Heart right ventricle (tissue), 16 donors: ENCODE measurements at regions not wholly inside any gene's neighbourhood (a gene's known extent, or its start where the extent isn't known, plus 50 kb on each side); places are given as distances from the start of the nearest gene placed in this dataset.

ENCODE experiments used
- ATAC-seq, 8 donors: fragments of 200-7000 bp; cut with Tn5 transposase; one replicate each; pipeline ENCODE4 v1.9.1; 2020; ENCODE audit warnings: mild to moderate bottlenecking in 8 of 8, moderate library complexity in 8 of 8, moderate number of reproducible peaks in 1 of 8
- DNase-seq, 2 donors: peaks; one replicate each; pipeline ENCODE4 v3.0.0-alpha.2; 2020
- H3K27ac ChIP-seq, 10 donors: fragments of 200-600 bp; sonication (generic) in 2 of 10; one replicate each; pipeline versions ENCODE4 v1.5.0 to v1.8.0; 2020 to 2022; ENCODE audit warnings: mild to moderate bottlenecking in 3 of 10
- H3K27me3 ChIP-seq, 7 donors: fragments of 200-600 bp; one replicate each; pipeline ENCODE4 v1.8.0; 2021 to 2022; ENCODE audit warnings: mild to moderate bottlenecking in 2 of 7
- H3K36me3 ChIP-seq, 9 donors: fragments of 200-600 bp; sonication (generic) in 1 of 9; one replicate each; pipeline versions ENCODE4 v1.5.0 to v1.8.0; 2020 to 2022; ENCODE audit warnings: mild to moderate bottlenecking in 2 of 9
- H3K4me1 ChIP-seq, 9 donors: fragments of 200-600 bp; sonication (generic) in 1 of 9; one replicate each; pipeline versions ENCODE4 v1.5.0 to v1.8.0; 2020 to 2022; ENCODE audit warnings: mild to moderate bottlenecking in 4 of 9
- H3K4me3 ChIP-seq, 10 donors: fragments of 200-600 bp; sonication (generic) in 2 of 10; one replicate each; pipeline versions ENCODE4 v1.5.0 to v1.8.0; 2020 to 2022; ENCODE audit warnings: mild to moderate bottlenecking in 7 of 10, moderate library complexity in 2 of 10
- H3K9me3 ChIP-seq, 11 donors: fragments of 200-600 bp in 10 of 11; sonication (generic) in 2 of 11; one replicate each; pipeline versions ENCODE4 v1.5.0 to v1.8.0; 2013 to 2022; ENCODE audit warnings: mild to moderate bottlenecking in 2 of 11, control low read depth in 1 of 11, moderate library complexity in 1 of 11
- CTCF ChIP-seq, 9 donors: fragments of 200-600 bp; sonication (generic) in 2 of 9; IDR thresholded peaks; one replicate each; pipeline versions ENCODE4 v1.5.0 to v1.8.0; 2021 to 2022; ENCODE audit warnings: antibody characterized with exemption in 9 of 9, mild to moderate bottlenecking in 5 of 9, moderate library complexity in 1 of 9
- WGBS, 2 donors: extraction: QIAGEN DNeasy Blood & Tissue Kit; methylation state at CpG; one replicate each; pipeline ENCODE4 v1.1.7; 2013; ENCODE audit warnings: inconsistent platforms in 1 of 2; 5-methylcytosine and 5-hydroxymethylcytosine counted together
- intact Hi-C, 10 donors: fragments of 100-400 bp; cut with DNase I; formaldehyde crosslinking; loops; one replicate each; pipeline versions ENCODE4 v1.11.1 to v1.14.2; 2022
- donor health status: Arrhythmogenic right ventricular cardiomyopathy.
- donor health status: ischemic (EF 13 %, LVEDD 7.1; RV severe dilation, severe dysfunction).
- donor health status: healthy with polysubstance abuse.
- donor health status: DM: no; HTN: yes; CAD: no.
- donor health status: DM: no; HTN: no; CAD: no.
- donor health status: ischemic (EF 25% LVEDD 6.9; RV normal size, moderate dysfunction).
- donor health status: ischemic (EF 25% LVEDD 5.7; RV mildly dilated, moderate dysfunction).
- donor health status: healthy.
- donor health status: DM: yes; HTN: yes; CAD: no.
- donor health status: Ischemic cardiomyopathy.
- donor health status: ischemic (EF 35%, LVEDD 5.7; RV mildly dilated, moderate dysfunction).
- donor health status: nonischemic (EF 11% LVEDD 7.7; RV severe dilation, severe dysfunction).
- donor health status: DM: yes; HTN: yes; CAD: no.
- donor health status: PGD.
- donor health status: ischemic (EF 29% LVEDD 5.4; RV normal size, mild dysfunction).
- donor health status: nonischemic (EF 23%, LVEDD 6.1; RV moderate dilation, normal function).

- Histone ChIP-seq H3K4me1 (no peaks in the 10 kb centered on the region), H3K27me3 (no peaks in the 10 kb centered on the region), H3K4me3 (no peak overlapping the region), H3K36me3 (no peaks in the 10 kb centered on the region), H3K9me3 (peaks cover 0 to 12% (median 0%) of the 10 kb centered on the region in 11 donors), H3K27ac (no peak overlapping the region)
- TF ChIP-seq CTCF (IDR thresholded peaks at IDR 0.05): no peak
- WGBS, 2 donors: 85 to 91% methylated on average over 2 of the region's 2 CpGs
- intact Hi-C loops: no loop called here
- DNase-seq (no peak), ATAC-seq (no peak)
These were observed 389.6 kb upstream of the C1orf87 start for GRCh38 chr1:60463146-60463545.

- no peak overlapping the region for H3K4me3 ChIP-seq
- DNase-seq (no peak), ATAC-seq (no peak)
- H3K9me3 ChIP-seq: peaks cover 0 to 18% (median 7%) of the 10 kb centered on the region in 11 donors
- 80 to 84% methylated on average over 5 of the region's 5 CpGs for WGBS, 2 donors
- TF ChIP-seq CTCF (IDR thresholded peaks at IDR 0.05): no peak
- no peaks in the 10 kb centered on the region for H3K4me1 ChIP-seq
- no peaks in the 10 kb centered on the region for H3K36me3 ChIP-seq
- intact Hi-C loops: no loop called here
- no peaks in the 10 kb centered on the region for H3K27me3 ChIP-seq
- no peak overlapping the region for H3K27ac ChIP-seq
These were observed 388.5 kb upstream of the C1orf87 start for GRCh38 chr1:60461925-60462595.

GRCh38 chr1:60458111-60458510 lies 384.5 kb upstream of the C1orf87 start:
- intact Hi-C loops: no loop called here
- WGBS, 2 donors: 85 to 96% methylated on average over 1 of the region's 1 CpG

GRCh38 chr1:60449876-60450275 lies 376.3 kb upstream of the C1orf87 start:
- WGBS, 2 donors: 83 to 85% methylated on average over 1 of the region's 1 CpG
- no peak overlapping the region for H3K4me3 ChIP-seq
- H3K27ac ChIP-seq: no peak overlapping the region
- intact Hi-C loops: no loop called here
- no peaks in the 10 kb centered on the region for H3K36me3 ChIP-seq
- H3K27me3 ChIP-seq: no peaks in the 10 kb centered on the region
- no peaks in the 10 kb centered on the region for H3K4me1 ChIP-seq
- H3K9me3 ChIP-seq: peaks cover 0 to 16% (median 0%) of the 10 kb centered on the region in 11 donors
- TF ChIP-seq CTCF (IDR thresholded peaks at IDR 0.05): no peak
- no peak for ATAC-seq
- DNase-seq: no peak

More at GRCh38 chr1:60458111-60458510, 384.5 kb upstream of the C1orf87 start:
- Histone ChIP-seq H3K27me3 (no peaks in the 10 kb centered on the region), H3K4me3 (no peak overlapping the region), H3K4me1 (no peaks in the 10 kb centered on the region), H3K36me3 (no peaks in the 10 kb centered on the region), H3K27ac (no peak overlapping the region), H3K9me3 (peaks cover 0 to 31% (median 15%) of the 10 kb centered on the region in 11 donors)
- DNase-seq (no peak), ATAC-seq (no peak)
- TF ChIP-seq CTCF (IDR thresholded peaks at IDR 0.05): no peak
